Right forelimb (tissue), 1 donor: ENCODE measurements at regions not wholly inside any gene's neighbourhood (a gene's known extent, or its start where the extent isn't known, plus 50 kb on each side); places are given as distances from the start of the nearest gene placed in this dataset.

ENCODE experiments used
- DNase-seq: peaks from one replicate; pipeline ENCODE4 v3.0.0-alpha.2; 2018

DNA sequence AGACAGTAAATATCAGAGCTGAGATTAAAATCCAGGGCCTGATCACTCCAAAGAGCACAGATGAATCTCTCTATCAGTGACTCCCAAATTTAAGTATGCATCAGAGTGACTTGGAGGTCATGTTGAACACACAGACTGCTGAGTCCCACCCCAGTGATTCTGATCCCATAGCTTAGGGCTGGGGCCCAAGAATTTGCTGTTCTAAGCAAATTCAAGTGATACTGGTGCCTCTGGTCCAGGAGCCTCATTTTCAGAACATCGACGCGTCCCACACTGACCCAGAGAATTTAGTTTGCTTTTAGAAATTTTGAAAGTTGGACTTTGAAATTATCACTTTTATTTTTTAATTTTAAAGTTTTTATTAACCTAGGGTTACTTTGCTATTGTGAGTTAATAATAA lies 72.7 kb upstream of the NETO1 start:
- DNase-seq = no peak

DNA sequence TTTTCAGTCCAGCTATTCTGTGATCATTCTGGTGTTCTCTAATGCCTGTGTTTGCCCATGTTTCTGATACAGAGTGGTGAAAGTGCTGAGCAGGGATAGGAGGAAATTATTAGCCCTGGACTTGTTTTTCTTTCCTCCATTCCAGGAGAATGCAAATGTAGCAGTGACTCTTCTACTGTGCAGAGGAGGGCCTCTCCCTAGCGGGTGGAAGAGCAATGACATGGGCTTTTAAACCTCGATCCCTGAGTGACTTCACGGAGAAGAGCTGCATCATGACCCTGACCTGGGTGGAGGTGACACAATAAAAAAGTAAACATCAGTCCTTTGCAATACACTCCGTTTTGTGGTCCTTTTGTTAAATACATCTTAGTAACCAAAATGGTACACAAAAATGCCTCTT lies 68.0 kb upstream of the NETO1 start:
- DNase-seq = no peak

DNA sequence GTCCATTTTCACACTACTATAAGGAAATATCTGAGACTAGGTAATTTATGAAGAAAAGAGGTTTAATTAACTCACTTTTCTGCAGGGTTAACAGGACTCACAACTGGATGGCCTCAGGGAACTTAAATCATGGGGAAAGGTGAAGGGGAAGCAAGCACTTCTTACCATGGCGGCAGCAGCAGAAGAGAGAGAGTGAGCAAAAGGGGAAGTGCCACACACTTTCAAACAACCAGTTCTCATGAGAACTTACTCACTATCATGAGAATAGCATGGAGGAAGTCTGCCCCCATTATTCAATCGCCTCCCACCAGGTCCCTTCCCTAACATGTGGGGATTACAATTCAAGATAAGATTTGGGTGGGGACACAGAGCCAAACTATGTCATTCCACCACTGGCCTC lies 55.1 kb upstream of the NETO1 start:
- no peak for DNase-seq
